HG02981 (cell line): ENCODE measurements at regions not wholly inside any gene's neighbourhood (a gene's known extent, or its start where the extent isn't known, plus 50 kb on each side); places are given as distances from the start of the nearest gene placed in this dataset.

Experiments used
- ATAC-seq: cut with Tn5 transposase; IDR thresholded peaks from one replicate; pipeline ENCODE4 v1.9.1; 2021; ENCODE audit warnings: mild to moderate bottlenecking, moderate library complexity; ENCODE audit not compliant: unreplicated experiment

GRCh38 chr11:121703201-121703600 is 250.4 kb upstream of the SORL1-AS1 start:
- ATAC-seq = no peak

DNA sequence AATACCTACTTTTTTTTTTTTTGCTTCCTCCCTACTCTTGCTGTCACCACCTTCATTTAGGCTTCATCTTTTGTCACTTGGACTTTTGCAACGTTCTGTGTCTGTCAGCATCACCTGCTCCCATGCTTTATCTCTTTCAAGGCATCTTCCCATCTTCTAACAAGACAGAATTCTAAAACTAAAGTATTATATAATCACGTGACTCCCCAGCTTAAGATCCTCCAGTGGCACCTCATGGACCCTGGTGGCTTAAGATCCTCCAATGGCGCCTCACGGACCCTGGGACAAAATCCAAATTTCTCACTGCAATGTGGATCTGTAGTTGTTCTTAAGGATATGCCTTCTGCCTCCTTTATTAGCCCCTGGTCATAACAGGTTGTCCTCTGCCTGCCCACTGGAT is 248.2 kb upstream of the SORL1-AS1 start:
- no peak for ATAC-seq

DNA sequence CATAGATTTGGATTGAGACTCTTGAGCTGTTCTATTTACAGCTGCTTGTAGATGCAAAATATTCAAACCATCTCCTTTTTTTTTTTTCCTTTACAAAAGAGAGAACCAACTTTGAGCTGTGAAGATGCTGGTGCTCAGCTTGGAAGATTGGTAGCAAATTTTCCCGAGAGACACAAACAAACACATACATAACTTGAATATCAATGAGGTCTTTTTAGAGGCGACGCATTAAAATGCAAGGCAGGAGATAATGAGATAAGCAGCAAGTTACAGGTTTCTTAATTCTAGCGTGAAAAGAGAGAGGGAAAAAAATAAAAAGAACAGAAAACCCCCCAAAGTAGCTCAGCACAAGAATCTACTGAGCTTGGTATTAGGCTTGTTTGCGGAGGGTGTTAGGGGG is 247.0 kb upstream of the SORL1-AS1 start:
- ATAC-seq = no peak

DNA sequence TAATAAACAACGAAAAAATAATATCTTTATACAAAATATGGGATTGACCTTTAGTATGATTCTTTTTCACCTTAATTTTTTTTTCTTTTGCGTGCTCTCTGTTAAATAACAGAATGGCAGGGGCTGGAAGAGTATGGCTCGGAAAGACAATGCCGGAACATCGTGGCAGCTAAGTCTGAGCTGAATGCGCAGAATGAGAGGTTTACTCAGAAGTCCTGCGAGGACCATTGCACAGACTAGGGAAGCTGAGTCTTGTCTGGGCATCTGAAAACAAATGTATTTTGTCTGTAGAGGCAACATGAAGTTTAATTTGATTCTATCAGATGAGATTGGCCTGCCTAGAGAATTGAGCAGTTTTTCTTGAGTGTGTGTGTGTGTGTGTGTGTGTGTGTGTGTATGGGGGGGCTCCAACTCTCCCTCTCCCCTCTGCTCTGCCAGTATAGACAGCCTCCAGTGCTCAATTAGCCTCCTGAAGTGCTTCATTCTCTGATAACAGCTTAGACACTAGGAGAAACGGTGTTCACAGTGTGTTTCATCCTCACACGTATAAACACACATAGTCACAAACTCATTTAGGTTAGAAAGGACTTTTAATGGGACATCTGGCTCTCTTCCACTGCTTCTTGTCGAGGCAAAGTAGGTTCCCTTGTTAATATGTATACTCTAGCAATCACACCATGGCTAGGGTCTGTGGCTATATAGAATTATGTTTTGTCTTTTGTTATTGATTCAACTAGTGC is 244.3 kb upstream of the SORL1-AS1 start:
- no peak for ATAC-seq

GRCh38 chr11:121696177-121696871 is 243.6 kb upstream of the SORL1-AS1 start:
- ATAC-seq = no peak

GRCh38 chr11:121692236-121692635 is 239.5 kb upstream of the SORL1-AS1 start:
- no peak for ATAC-seq

DNA sequence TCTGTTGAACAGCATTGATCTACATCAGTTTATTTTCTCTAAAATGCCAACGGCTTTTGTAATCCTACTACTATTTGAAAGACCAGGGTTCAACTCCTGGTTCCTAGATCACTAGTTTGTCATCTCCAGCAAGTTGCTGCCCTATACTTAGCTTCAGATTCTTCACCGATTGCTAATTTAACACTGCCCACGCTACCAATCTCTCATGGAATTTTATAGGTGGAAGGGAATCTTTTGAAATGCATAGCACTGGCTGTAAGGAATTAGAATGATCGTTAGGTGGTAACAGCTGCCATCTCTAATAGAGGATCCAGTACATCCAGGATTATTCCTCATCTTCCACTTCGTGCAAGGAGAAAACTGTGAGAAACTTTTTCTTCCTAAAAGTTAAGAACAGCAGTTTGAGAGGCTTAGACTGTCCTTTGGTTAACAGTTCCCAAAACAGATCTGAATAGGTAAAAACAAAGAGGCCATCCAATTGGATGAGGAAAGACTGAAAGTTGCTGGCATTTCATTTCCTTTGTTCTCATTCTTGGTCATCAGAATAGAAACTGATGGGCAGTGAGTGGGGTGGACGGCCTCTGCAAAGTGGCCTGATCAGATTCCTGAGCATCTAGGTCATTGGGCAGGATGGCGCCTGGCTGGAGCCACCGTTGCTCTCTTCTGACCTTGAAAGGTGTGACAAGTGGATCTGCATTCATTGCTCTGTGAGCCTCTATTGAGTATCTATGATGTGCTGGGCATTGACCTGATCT is 236.3 kb upstream of the SORL1-AS1 start:
- no peak for ATAC-seq

- ATAC-seq = no peak
These were observed 235.3 kb upstream of the SORL1-AS1 start for GRCh38 chr11:121688055-121688491.

DNA sequence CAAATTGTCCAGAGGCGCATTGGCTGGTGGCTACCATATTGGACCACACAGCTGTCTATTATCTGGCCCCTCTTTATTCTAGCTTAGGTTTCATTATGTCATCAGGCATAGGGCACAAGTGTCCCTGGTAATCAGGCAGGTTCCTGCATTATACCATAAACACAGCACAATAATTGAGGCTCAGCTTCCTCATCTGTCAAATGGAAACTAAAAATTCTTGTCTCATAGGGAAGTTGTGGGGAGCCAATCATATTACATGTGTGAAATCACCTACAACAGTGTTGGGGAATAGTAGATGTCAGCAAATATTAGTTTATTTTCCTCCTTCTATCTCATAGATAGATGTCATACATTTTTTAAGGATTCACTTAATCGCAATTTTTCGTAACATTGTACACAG is 231.0 kb upstream of the SORL1-AS1 start:
- no peak for ATAC-seq
